Heart left ventricle (tissue), 16 donors: ENCODE measurements at regions not wholly inside any gene's neighbourhood (a gene's known extent, or its start where the extent isn't known, plus 50 kb on each side); places are given as distances from the start of the nearest gene placed in this dataset.

ENCODE experiments used
- ATAC-seq, 4 donors: fragments of 200-7000 bp; cut with Tn5 transposase; one replicate each; pipeline ENCODE4 v1.9.1; 2020 to 2022; ENCODE audit warnings: moderate library complexity in 4 of 4, mild to moderate bottlenecking in 3 of 4, moderate number of reproducible peaks in 1 of 4
- DNase-seq, 5 donors: peaks; one replicate each; pipeline ENCODE4 v3.0.0-alpha.2; 2020
- H3K27ac ChIP-seq, 12 donors: fragments of 200-600 bp; sonication (generic) in 4 of 12; one replicate each; pipeline versions ENCODE4 v1.5.0 to v1.8.0; 2016 to 2022; ENCODE audit warnings: mild to moderate bottlenecking in 2 of 12
- H3K27me3 ChIP-seq, 9 donors: fragments of 200-600 bp; sonication (generic) in 2 of 9; one replicate each; pipeline versions ENCODE4 v1.5.1 to v1.8.0; 2016 to 2022; ENCODE audit warnings: mild to moderate bottlenecking in 3 of 9
- H3K36me3 ChIP-seq, 9 donors: fragments of 200-600 bp; sonication (generic) in 2 of 9; one replicate each; pipeline versions ENCODE4 v1.5.0 to v1.8.0; 2018 to 2022; ENCODE audit warnings: mild to moderate bottlenecking in 2 of 9
- H3K4me1 ChIP-seq, 12 donors: fragments of 200-600 bp; sonication (generic) in 4 of 12; one replicate each; pipeline versions ENCODE4 v1.5.0 to v1.8.0; 2016 to 2022; ENCODE audit warnings: mild to moderate bottlenecking in 3 of 12
- H3K4me3 ChIP-seq, 12 donors: fragments of 200-600 bp; sonication (generic) in 4 of 12; one replicate each; pipeline versions ENCODE4 v1.5.0 to v1.8.0; 2017 to 2022; ENCODE audit warnings: mild to moderate bottlenecking in 9 of 12, moderate library complexity in 4 of 12
- H3K9me3 ChIP-seq, 12 donors: fragments of 200-600 bp; sonication (generic) in 4 of 12; one replicate each; pipeline versions ENCODE4 v1.5.0 to v1.8.0; 2016 to 2022; ENCODE audit warnings: mild to moderate bottlenecking in 1 of 12
- CTCF ChIP-seq, 12 donors: fragments of 200-600 bp; sonication (generic) in 4 of 12; IDR thresholded peaks; one replicate each; pipeline versions ENCODE4 v1.5.0 to v1.8.0; 2018 to 2022; ENCODE audit warnings: antibody characterized with exemption in 12 of 12, mild to moderate bottlenecking in 5 of 12
- POLR2A ChIP-seq, 2 donors: fragments of 450-650 bp; IDR thresholded peaks; one replicate each; pipeline ENCODE4 v1.6.1; 2017; ENCODE audit warnings: antibody characterized with exemption in 2 of 2, mild to moderate bottlenecking in 2 of 2, moderate library complexity in 2 of 2
- WGBS, 4 donors: extraction: QIAGEN DNeasy Blood & Tissue Kit in 2 of 4; methylation state at CpG; one replicate each; pipeline versions ENCODE4 v1.1.5 to v1.1.7; 2013 to 2018; 5-methylcytosine and 5-hydroxymethylcytosine counted together
- intact Hi-C, 10 donors: fragments of 100-400 bp; cut with DNase I; formaldehyde crosslinking; loops; one replicate each; pipeline versions ENCODE4 v1.11.1 to v1.14.2; 2022
- donor health status: ischemic (EF 13 %, LVEDD 7.1; RV severe dilation, severe dysfunction).
- donor health status: healthy with polysubstance abuse.
- donor health status: DM: no; HTN: yes; CAD: no.
- donor health status: DM: no; HTN: no; CAD: no.
- donor health status: ischemic (EF 25% LVEDD 6.9; RV normal size, moderate dysfunction).
- donor health status: ischemic (EF 25% LVEDD 5.7; RV mildly dilated, moderate dysfunction).
- donor health status: healthy.
- donor health status: DM: yes; HTN: yes; CAD: no.
- donor health status: ischemic (EF 35%, LVEDD 5.7; RV mildly dilated, moderate dysfunction).
- donor health status: nonischemic (EF 11% LVEDD 7.7; RV severe dilation, severe dysfunction).
- donor health status: DM: yes; HTN: yes; CAD: no.
- donor health status: PGD.
- donor health status: ischemic (EF 29% LVEDD 5.4; RV normal size, mild dysfunction).
- donor health status: nonischemic (EF 23%, LVEDD 6.1; RV moderate dilation, normal function).

GRCh38 chr18:25560369-25560768, 208.4 kb upstream of the ZNF521 start:
- WGBS, 4 donors = 57 to 76% (median 69%) methylated on average over 4 of the region's 4 CpGs

GRCh38 chr18:25557011-25557410, 205.0 kb upstream of the ZNF521 start:
- H3K27me3 ChIP-seq = no peaks in the 10 kb centered on the region
- DNase-seq (no peak), ATAC-seq (peak in 1 of 4 donors; percentile 37)
- TF ChIP-seq CTCF (IDR thresholded peaks at IDR 0.05) (no peak), POLR2A (IDR thresholded peaks at IDR 0.05) (no peak)
- no peak overlapping the region for H3K4me3 ChIP-seq
- H3K27ac ChIP-seq = no peak overlapping the region
- H3K36me3 ChIP-seq = no peaks in the 10 kb centered on the region
- peaks cover 0 to 8% (median 0%) of the 10 kb centered on the region in 12 donors for H3K4me1 ChIP-seq
- 28 to 50% (median 35%) methylated on average over 7 of the region's 7 CpGs for WGBS, 4 donors
- H3K9me3 ChIP-seq = no peaks in the 10 kb centered on the region
- intact Hi-C loops = loop anchor here in 1 of 10 donors (5.0 kb wide), 1 partner anchor 50 kb away; no protein-coding TSS in a partner anchor

More at GRCh38 chr18:25560369-25560768, 208.4 kb upstream of the ZNF521 start:
- intact Hi-C loops = loop anchor here in 3 of 10 donors (10.0 kb wide), 7 partner anchors 54 to 686 kb away; partner anchors contain the start of gene ZNF521 (in 1 of the 3)
- Histone ChIP-seq H3K27ac (no peak overlapping the region), H3K4me1 (peaks cover 0 to 8% (median 0%) of the 10 kb centered on the region in 12 donors), H3K9me3 (no peaks in the 10 kb centered on the region), H3K4me3 (no peak overlapping the region), H3K27me3 (no peaks in the 10 kb centered on the region), H3K36me3 (no peaks in the 10 kb centered on the region)
- peak; percentile 82 to 94 (median 92) for ATAC-seq
- TF ChIP-seq POLR2A (IDR thresholded peaks at IDR 0.05) (no peak), CTCF (IDR thresholded peaks at IDR 0.05) (no peak)
- DNase-seq = peak in 3 of 5 donors; percentile 12 to 49 (median 34)

GRCh38 chr18:25553631-25554263, 201.8 kb upstream of the ZNF521 start:
- WGBS, 4 donors = 95 to 99% (median 96%) methylated on average over 1 of the region's 1 CpG
- Histone ChIP-seq H3K4me3 (no peak overlapping the region), H3K27me3 (no peaks in the 10 kb centered on the region), H3K36me3 (no peaks in the 10 kb centered on the region), H3K4me1 (peaks cover 0 to 8% (median 0%) of the 10 kb centered on the region in 12 donors), H3K27ac (no peak overlapping the region), H3K9me3 (no peaks in the 10 kb centered on the region)
- no peak for DNase-seq
- intact Hi-C loops = no loop called here
- no peak for ATAC-seq
- TF ChIP-seq POLR2A (IDR thresholded peaks at IDR 0.05) = no peak
- TF ChIP-seq CTCF (IDR thresholded peaks at IDR 0.05) = no peak

- no peak for ATAC-seq
- 78 to 96% (median 83%) methylated on average over 2 of the region's 2 CpGs for WGBS, 4 donors
- intact Hi-C loops = loop anchor here in 2 of 10 donors (5.0 kb wide), 2 partner anchors 52 to 382 kb away; no protein-coding TSS in a partner anchor
- H3K36me3 ChIP-seq = no peaks in the 10 kb centered on the region
- no peak for DNase-seq
- no peaks in the 10 kb centered on the region for H3K4me1 ChIP-seq
- TF ChIP-seq CTCF (IDR thresholded peaks at IDR 0.05) (no peak), POLR2A (IDR thresholded peaks at IDR 0.05) (no peak)
- no peaks in the 10 kb centered on the region for H3K27me3 ChIP-seq
- no peak overlapping the region for H3K27ac ChIP-seq
- H3K4me3 ChIP-seq = no peak overlapping the region
- H3K9me3 ChIP-seq = peaks cover 0 to 6% (median 0%) of the 10 kb centered on the region in 12 donors
These were observed 192.8 kb upstream of the ZNF521 start for GRCh38 chr18:25544546-25545287.
